Thyroid gland (tissue), 4 donors: ENCODE measurements at regions not wholly inside any gene's neighbourhood (a gene's known extent, or its start where the extent isn't known, plus 50 kb on each side); places are given as distances from the start of the nearest gene placed in this dataset.

Experiments used
- CTCF ChIP-seq, 6 experiments: fragments of 200-600 bp in 3 of 6; fragments of 450-650 bp in 3 of 6; sonication (generic) in 3 of 6; IDR thresholded peaks; one replicate each; pipeline ENCODE4 v1.5.1; 2016 to 2019; ENCODE audit warnings: antibody characterized with exemption in 6 of 6, mild to moderate bottlenecking in 2 of 6, inconsistent platforms in 1 of 6, moderate library complexity in 1 of 6
- POLR2A ChIP-seq, 2 donors: fragments of 450-650 bp; IDR thresholded peaks; one replicate each; pipeline ENCODE4 v1.6.1; 2017; ENCODE audit warnings: antibody characterized with exemption in 2 of 2, mild to moderate bottlenecking in 2 of 2, moderate library complexity in 1 of 2

DNA sequence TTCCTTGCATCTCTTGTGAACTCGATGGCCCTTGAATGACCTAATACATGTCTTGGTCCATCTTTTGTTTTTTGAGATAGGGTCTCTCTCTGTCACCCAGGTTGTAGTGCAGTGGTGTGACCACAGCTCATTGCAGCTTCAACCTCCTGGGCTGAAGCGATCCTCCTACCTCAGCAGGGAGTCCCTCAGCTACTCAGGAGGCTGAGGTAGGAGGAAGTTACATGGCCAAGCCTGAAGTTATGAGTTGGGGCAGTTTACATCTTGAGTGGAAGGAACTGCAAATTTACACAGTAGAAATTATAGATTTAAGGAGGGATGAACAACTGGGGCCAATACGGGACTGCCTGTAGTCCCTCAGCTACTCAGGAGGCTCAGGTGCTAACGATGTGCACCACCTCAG is 97.2 kb upstream of the METTL14 start:
- TF ChIP-seq CTCF (IDR thresholded peaks at IDR 0.05) (no peak), POLR2A (IDR thresholded peaks at IDR 0.05) (no peak)
